ENCODE measurements at regions not wholly inside any gene's neighbourhood (a gene's known extent, or its start where the extent isn't known, plus 50 kb on each side); places are given as distances from the start of the nearest gene placed in this dataset.

- peak in 2 of 4 donors; percentile 21 to 33 for DNase-seq (ENCODE audit: low read depth in 4 of 4, low spot score in 3 of 4)
These were observed 340.2 kb upstream of the DDHD1 start for GRCh38 chr14:53493320-53493719.

DNA sequence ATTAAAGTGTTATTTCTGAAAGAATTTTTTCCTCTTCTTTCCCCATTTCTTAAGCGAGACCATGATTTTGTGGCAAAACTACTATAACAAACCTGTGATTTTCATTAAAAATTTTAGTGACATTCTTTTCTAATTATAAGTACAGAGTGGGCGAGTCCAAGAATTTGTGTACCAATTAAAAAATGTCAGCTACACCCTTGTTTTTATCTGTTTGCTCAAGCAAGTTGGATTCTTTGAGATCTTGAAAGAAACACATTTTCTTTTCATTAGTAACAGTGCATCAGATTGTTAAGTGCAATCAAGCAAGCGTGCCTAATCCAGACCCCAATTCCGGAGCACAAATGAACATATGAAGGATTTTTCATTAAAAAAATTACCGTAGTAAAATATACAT is 338.8 kb upstream of the DDHD1 start:
- no peak for DNase-seq (ENCODE audit: low read depth in 4 of 4, low spot score in 3 of 4)

DNA sequence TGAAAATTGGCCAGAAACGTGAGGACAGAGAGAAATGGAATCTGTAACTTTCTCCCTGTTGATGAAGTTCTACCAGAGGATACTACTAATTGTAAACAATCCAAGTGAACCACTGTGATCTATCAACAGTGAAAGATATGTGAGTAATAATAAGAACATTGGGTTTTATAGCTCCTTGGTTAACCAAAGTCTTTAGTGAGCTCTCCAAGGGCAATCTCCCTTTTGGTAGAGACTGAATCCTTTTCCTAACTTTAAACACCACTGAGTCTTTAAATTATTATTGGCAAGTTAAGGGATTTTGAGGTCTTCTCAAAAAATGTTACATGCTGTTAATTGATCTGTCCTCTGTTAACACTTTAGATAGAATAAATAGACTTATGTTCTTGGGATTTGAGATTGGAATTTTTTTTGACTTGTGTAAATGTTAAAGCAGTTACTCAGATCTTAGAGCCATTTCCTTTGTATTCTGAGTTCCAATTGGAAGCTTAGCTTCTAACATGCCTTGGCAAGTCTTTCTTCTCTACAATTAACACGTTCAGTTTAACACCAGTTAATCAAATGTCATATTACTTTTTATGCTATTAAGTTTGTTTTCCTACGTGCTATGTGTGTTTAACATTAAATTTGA is 338.2 kb upstream of the DDHD1 start:
- no peak for DNase-seq (ENCODE audit: low read depth in 4 of 4, low spot score in 3 of 4)

DNA sequence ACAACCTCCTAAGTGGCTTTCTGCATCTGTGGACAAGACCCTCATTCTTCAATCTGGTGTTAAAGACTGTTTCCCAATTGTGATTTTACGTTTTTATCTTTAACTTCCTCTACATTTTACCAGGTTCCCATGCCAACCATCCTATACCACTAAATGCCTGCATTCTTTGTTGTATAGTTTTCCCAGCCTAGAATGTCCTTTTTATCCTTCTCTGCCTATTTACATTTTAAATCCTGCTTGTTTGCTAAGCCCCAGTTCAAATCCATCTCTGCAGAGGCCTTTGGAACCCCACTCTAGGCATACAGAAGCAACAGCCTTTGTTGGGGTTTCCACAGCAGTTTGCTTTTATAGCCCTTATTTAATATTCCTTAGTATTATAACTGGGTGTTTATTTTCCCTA is 325.1 kb upstream of the DDHD1 start:
- DNase-seq (ENCODE audit: low read depth in 4 of 4, low spot score in 3 of 4): no peak

DNA sequence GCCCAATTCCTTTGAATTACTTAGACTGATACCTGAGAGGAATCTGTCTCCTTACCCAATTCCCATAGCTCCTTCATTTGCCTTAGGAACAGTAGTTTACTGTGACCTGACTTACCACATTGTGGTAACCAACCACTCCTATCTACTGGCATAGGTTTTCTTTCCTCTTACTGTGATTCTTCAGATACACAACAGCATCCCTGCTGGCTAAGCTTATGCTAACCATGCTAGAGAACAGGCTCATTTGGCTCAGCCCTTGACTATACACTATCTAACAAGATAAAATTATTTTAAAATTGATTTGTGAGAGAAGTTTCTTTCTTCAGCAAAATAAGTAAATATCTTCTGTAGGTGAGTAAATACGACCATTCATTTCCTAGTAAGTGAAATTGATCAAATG is 320.4 kb upstream of the DDHD1 start:
- DNase-seq (ENCODE audit: low read depth in 4 of 4, low spot score in 3 of 4): no peak

DNA sequence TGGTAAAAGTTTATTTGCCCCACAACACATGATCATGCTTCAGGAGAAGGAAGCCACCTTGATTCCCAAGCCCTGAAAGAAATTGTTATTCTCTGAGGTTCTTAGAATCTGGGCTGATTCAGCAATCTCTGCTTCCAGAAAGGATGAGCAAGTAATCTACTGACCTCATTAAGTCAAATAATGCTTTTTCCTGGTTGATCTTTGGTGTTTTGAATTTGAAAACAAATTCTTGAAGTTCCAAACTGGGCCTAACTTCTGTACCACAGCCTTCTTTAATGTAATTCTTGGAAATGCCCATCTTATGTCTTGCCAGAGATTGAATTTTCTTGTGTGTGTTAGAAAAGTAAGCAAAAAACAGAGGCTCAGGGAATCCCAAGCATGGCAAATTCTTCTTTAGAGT is 319.2 kb upstream of the DDHD1 start:
- DNase-seq (ENCODE audit: low read depth in 4 of 4, low spot score in 3 of 4): no peak

GRCh38 chr14:53470351-53471043 is 317.4 kb upstream of the DDHD1 start:
- DNase-seq (ENCODE audit: low read depth in 4 of 4, low spot score in 3 of 4): no peak

DNA sequence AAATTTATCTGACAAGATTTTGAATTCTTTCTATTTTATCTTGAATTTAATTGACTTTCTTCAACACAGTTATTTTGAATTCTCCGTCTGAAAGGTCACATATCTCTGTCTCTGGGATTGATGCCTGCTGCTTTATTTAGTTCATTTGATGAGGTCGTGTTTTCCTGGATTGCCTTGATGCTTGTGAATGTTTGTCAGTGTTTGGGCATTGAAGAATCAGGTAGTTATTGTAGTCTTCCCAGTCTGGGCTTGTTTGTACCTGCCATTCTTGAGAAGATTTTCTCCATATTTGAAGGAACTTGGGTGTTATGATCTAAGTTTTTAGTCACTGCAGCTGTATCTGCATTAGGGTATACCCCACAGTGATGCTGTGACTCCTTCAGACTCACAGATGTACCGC is 315.8 kb upstream of the DDHD1 start:
- no peak for DNase-seq (ENCODE audit: low read depth in 4 of 4, low spot score in 3 of 4)

- no peak for DNase-seq (ENCODE audit: low read depth in 4 of 4, low spot score in 3 of 4)
These were observed 311.3 kb upstream of the DDHD1 start for GRCh38 chr14:53464376-53464775.

DNA sequence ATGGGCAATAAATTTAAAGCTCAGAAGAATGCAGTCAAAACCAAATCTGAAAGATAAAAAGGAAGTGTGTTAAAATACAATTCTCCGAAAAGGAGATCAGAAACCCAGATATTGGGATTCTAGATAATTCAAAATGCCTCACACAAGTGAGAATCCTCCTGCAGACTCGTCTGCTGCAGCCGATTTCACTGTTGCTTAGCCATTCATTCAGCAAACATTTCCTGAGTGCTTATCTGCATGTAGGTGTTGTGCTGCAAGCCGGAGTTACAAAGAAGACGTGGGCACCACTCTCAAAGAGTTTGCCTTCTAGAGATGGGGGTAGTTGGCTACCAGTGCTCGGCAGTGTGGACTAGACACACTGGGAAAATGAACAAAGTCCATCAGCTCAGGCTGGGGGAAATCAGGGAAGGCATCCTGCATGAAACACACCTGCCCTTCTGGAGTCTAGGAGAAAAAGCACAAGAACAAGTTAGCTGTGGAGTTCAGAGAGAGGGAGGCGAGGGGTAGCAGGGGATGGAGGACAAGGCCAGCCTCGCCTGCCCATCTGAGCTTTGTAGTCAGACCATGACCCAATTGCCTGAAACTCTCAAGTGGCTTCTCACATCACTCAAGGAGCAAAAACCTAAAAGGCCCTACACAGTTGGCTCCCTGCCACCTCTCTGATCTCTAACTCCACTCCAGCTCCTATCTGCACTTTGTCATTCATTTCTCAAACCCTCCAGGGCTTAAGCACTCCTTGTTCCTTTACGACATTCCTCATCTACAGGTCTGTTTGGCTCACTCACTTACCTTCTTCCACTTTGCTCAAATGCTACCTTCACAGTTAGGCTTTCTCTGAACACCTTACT is 310.0 kb upstream of the DDHD1 start:
- DNase-seq (ENCODE audit: low read depth in 4 of 4, low spot score in 3 of 4): no peak

- DNase-seq (ENCODE audit: low read depth in 4 of 4, low spot score in 3 of 4): no peak
These were observed 308.7 kb upstream of the DDHD1 start for GRCh38 chr14:53461858-53462257.

DNA sequence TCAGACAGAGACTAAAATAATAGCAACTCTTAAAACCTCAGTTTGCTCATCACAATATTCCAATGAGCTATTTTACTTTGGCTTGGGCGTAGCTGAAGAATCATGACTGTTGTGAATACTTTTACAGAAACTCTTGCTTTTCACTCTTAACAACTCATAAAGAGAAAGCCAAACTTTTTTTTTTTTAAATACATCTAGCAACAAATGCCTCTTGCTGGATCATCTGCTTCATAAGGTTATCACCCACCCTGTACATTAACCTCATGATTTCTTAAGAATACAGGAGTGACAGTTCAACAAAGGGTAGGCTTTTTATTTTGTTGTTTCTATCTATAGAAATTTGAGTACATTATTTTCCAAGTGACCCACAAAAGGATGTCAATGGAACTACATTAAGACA is 307.4 kb upstream of the DDHD1 start:
- DNase-seq (ENCODE audit: low read depth in 4 of 4, low spot score in 3 of 4): no peak

GRCh38 chr14:53458368-53458814 is 305.3 kb upstream of the DDHD1 start:
- no peak for DNase-seq (ENCODE audit: low read depth in 4 of 4, low spot score in 3 of 4)

GRCh38 chr14:53456931-53457330 is 303.8 kb upstream of the DDHD1 start:
- no peak for DNase-seq (ENCODE audit: low read depth in 4 of 4, low spot score in 3 of 4)

- no peak for DNase-seq (ENCODE audit: low read depth in 4 of 4, low spot score in 3 of 4)
These were observed 299.0 kb upstream of the DDHD1 start for GRCh38 chr14:53452005-53452673.

GRCh38 chr14:53450871-53451270 is 297.7 kb upstream of the DDHD1 start:
- DNase-seq (ENCODE audit: low read depth in 4 of 4, low spot score in 3 of 4): no peak

- no peak for DNase-seq (ENCODE audit: low read depth in 4 of 4, low spot score in 3 of 4)
These were observed 295.6 kb upstream of the DDHD1 start for GRCh38 chr14:53448682-53449081.

- no peak for DNase-seq (ENCODE audit: low read depth in 4 of 4, low spot score in 3 of 4)
These were observed 291.7 kb upstream of the DDHD1 start for GRCh38 chr14:53444677-53445312.

DNA sequence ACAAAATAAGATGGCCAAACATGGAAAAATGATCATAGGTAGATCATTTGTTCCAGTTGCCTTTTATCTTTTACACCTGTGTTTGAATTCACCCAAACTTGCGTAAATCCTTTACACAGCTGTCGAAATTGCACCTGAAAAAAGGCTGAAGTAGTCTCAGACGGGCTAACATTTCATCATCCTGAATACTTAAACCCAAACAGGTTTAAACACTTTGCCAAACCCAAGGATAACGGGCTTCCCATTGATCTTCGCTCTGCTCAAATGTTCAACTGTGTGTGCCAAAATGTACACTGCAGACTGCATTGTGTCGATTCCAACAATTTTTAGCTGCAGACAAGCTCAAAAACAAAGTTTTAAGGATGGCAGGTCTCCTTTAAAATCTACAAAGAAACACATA is 288.7 kb upstream of the DDHD1 start:
- no peak for DNase-seq (ENCODE audit: low read depth in 4 of 4, low spot score in 3 of 4)

GRCh38 chr14:53437858-53438257 is 284.7 kb upstream of the DDHD1 start:
- no peak for DNase-seq (ENCODE audit: low read depth in 4 of 4, low spot score in 3 of 4)

DNA sequence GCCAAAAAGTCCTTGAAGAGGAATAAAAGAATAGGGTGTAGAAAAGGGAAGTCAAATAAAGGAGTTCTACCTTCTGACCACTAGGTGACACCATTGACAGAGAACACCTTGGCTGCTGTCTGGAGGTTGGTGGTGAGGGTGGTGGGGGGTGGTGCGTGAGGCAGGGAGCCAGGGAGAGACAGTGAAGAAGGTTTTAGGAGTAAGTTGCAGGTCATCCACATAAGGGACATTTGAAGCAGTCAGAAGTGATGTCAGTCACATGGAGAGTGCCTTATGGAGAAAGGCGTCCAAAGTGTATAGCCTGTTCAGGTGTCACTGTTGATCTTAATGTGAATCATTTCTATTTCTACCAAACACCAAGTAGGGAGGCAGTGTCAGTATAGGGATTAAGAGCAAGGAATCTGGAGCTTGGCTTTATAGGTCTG is 279.3 kb upstream of the DDHD1 start:
- DNase-seq (ENCODE audit: low read depth in 4 of 4, low spot score in 3 of 4): no peak

All from left renal pelvis (tissue), 4 donors.